ENCODE measurements at regions not wholly inside any gene's neighbourhood (a gene's known extent, or its start where the extent isn't known, plus 50 kb on each side); places are given as distances from the start of the nearest gene placed in this dataset.

DNA sequence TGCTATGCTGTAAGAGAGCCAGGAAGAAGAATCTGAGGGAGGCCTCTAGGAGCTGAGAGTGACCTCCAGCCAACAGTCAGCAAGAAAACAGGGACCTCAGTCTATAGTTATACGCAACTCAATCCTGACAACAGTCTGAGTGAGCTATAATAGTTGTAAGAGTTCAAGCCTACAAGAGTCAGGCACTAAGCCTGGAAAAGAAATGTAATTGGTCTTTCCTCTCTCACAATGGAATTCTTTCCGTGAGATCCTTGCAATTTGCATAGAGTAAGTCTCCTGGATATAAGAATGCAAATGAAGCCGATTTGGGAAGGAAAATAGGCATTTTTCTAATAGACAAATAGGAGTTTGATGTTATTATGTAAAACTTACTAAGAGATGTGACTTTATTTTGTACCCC lies 1332.6 kb upstream of the CELF4 start:
- Histone ChIP-seq H3K79me2 (ENCODE audit: control insufficient read depth, low read length) (no peaks in the 10 kb centered on the region), H3K4me3 (ENCODE audit: low read length) (no peak overlapping the region), H3K27me3 (ENCODE audit: control insufficient read depth, low read length) (no peaks in the 10 kb centered on the region), H3K4me2 (ENCODE audit: low read length) (no peak overlapping the region), H3K36me3 (ENCODE audit: control insufficient read depth, low read length) (no peaks in the 10 kb centered on the region), H3F3A (ENCODE audit: control insufficient read depth, insufficient read depth) (no peaks in the 10 kb centered on the region), H3K4me1 (ENCODE audit: control insufficient read depth, low read length) (no peaks in the 10 kb centered on the region), H3K27ac (ENCODE audit: low read depth, low read length) (no peak overlapping the region), H3K9me2 (replicated peaks; ENCODE audit: control insufficient read depth, low read length) (no peaks in the 10 kb centered on the region), H3K9me3 (ENCODE audit: control insufficient read depth, insufficient read depth, low read length) (no peaks in the 10 kb centered on the region; the same call in 1 of the 2 replicates), H4K20me1 (ENCODE audit: control insufficient read depth, insufficient read depth, low read depth, low read length) (no peaks in the 10 kb centered on the region)
- TF ChIP-seq EZH2phosphoT487 (IDR thresholded peaks at IDR 0.05; ENCODE audit: borderline replicate concordance, low read length) (no peak), CTCF (IDR thresholded peaks at IDR 0.05; ENCODE audit: low read depth, low read length, poor library complexity, severe bottlenecking) (no peak)

- H3K9me3 ChIP-seq (ENCODE audit: control insufficient read depth, insufficient read depth, low read length): no peaks in the 10 kb centered on the region; the same call in 1 of the 2 replicates
- H3K9me2 ChIP-seq (replicated peaks; ENCODE audit: control insufficient read depth, low read length): no peaks in the 10 kb centered on the region
These were observed 1330.0 kb upstream of the CELF4 start for GRCh38 chr18:38895560-38895959.

DNA sequence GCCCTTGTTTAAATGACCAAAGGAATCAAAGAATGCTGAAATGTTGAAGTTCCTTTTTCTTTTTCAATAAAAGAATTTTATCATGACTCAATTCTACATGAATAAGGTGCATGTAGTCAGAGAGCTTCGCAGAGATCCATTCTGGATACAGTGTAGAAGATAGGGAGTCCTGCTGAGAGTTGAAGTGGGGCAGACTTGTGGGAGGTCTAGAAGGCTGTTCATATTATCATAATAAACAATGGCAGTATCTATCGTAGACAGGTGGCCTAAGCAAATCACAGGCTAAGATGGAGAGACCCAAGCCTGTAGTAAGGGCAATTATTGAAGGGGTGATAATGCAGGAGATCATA lies 1322.0 kb upstream of the CELF4 start:
- Histone ChIP-seq H3K4me1 (ENCODE audit: control insufficient read depth, low read length) (no peaks in the 10 kb centered on the region), H3K79me2 (ENCODE audit: control insufficient read depth, low read length) (no peaks in the 10 kb centered on the region), H3K4me3 (ENCODE audit: low read length) (no peak overlapping the region), H3K9me3 (ENCODE audit: control insufficient read depth, insufficient read depth, low read length) (no peaks in the 10 kb centered on the region), H3K27me3 (ENCODE audit: control insufficient read depth, low read length) (no peaks in the 10 kb centered on the region), H3K27ac (ENCODE audit: low read depth, low read length) (no peak overlapping the region), H3K4me2 (ENCODE audit: low read length) (no peak overlapping the region), H3K9me2 (replicated peaks; ENCODE audit: control insufficient read depth, low read length) (no peaks in the 10 kb centered on the region), H3K36me3 (ENCODE audit: control insufficient read depth, low read length) (no peaks in the 10 kb centered on the region), H3F3A (ENCODE audit: control insufficient read depth, insufficient read depth) (no peaks in the 10 kb centered on the region), H4K20me1 (ENCODE audit: control insufficient read depth, insufficient read depth, low read depth, low read length) (no peaks in the 10 kb centered on the region)
- TF ChIP-seq CTCF (IDR thresholded peaks at IDR 0.05; ENCODE audit: low read depth, low read length, poor library complexity, severe bottlenecking) (no peak), EZH2phosphoT487 (IDR thresholded peaks at IDR 0.05; ENCODE audit: borderline replicate concordance, low read length) (no peak)

More at GRCh38 chr18:38895560-38895959, 1330.0 kb upstream of the CELF4 start:
- H3K79me2 ChIP-seq (ENCODE audit: control insufficient read depth, low read length): no peaks in the 10 kb centered on the region
- H4K20me1 ChIP-seq (ENCODE audit: control insufficient read depth, insufficient read depth, low read depth, low read length): no peaks in the 10 kb centered on the region
- H3K4me3 ChIP-seq (ENCODE audit: low read length): no peak overlapping the region
- H3K4me2 ChIP-seq (ENCODE audit: low read length): no peak overlapping the region
- TF ChIP-seq CTCF (IDR thresholded peaks at IDR 0.05; ENCODE audit: low read depth, low read length, poor library complexity, severe bottlenecking) (no peak), EZH2phosphoT487 (IDR thresholded peaks at IDR 0.05; ENCODE audit: borderline replicate concordance, low read length) (no peak)
- no peaks in the 10 kb centered on the region for H3K27me3 ChIP-seq (ENCODE audit: control insufficient read depth, low read length)
- no peaks in the 10 kb centered on the region for H3K36me3 ChIP-seq (ENCODE audit: control insufficient read depth, low read length)
- no peaks in the 10 kb centered on the region for H3K4me1 ChIP-seq (ENCODE audit: control insufficient read depth, low read length)
- no peak overlapping the region for H3K27ac ChIP-seq (ENCODE audit: low read depth, low read length)
- no peaks in the 10 kb centered on the region for H3F3A ChIP-seq (ENCODE audit: control insufficient read depth, insufficient read depth)

Measured in DOHH2 (cell line).